ENCODE measurements at regions not wholly inside any gene's neighbourhood (a gene's known extent, or its start where the extent isn't known, plus 50 kb on each side); places are given as distances from the start of the nearest gene placed in this dataset.
"Not testable (repeated sequence)": the region's sequence is repeated elsewhere in the genome, so short reads cannot be mapped to it uniquely, and the experiment has no call there.

DNA sequence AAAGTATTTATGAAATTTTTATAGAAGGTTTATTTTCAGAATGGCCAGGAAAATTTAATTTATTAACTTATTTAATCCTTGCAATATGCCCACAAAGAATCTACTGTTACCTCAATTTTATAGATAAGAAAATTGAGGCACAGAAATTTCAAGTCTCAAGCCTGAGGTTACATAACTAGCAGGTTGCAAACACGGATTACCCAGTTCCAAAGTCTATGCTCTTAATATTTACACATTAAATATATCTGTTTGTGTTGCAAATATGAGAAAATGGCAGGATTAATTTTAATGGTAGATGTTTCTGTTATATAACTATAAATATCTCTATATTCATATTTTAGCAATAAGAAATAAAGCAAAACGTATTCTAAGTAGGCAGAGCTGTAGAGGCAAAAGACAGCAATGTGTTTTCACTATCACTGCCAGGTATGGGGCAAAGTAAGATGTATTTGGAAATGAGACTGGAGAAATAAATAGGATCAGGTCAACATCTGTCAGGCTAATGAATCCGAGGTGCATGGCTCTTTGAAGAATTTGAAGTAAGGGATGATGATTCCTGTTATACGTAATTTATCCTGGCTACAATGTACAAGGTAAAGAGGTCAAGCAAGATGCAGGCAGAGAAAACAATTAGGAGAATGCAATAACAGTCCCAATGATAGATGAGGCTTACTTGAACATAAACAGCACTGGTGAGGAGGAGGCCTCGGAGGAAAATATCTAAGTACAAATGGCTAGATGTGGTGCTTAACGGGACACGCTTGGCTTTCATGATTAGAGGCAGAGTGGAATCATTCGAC lies 354.1 kb upstream of the VSTM2A start:
- no peak for DNase-seq (ENCODE audit: low read depth)
- no peaks in the 10 kb centered on the region for H3K36me3 ChIP-seq (ENCODE audit: control insufficient read depth, insufficient read depth, low read length, severe bottlenecking)
- H3K4me3 ChIP-seq (ENCODE audit: low read length) = no peak overlapping the region
- peaks cover 3% of the 10 kb centered on the region for H3K9me3 ChIP-seq (ENCODE audit: control insufficient read depth, low read length)
- no peaks in the 10 kb centered on the region for H3K4me1 ChIP-seq (ENCODE audit: control insufficient read depth, insufficient read depth, low read length)
- H3K27me3 ChIP-seq (replicated peaks; ENCODE audit: control insufficient read depth, insufficient read depth, low read length) = no peaks in the 10 kb centered on the region
- H3K9ac ChIP-seq (ENCODE audit: low read length) = no peak overlapping the region

DNA sequence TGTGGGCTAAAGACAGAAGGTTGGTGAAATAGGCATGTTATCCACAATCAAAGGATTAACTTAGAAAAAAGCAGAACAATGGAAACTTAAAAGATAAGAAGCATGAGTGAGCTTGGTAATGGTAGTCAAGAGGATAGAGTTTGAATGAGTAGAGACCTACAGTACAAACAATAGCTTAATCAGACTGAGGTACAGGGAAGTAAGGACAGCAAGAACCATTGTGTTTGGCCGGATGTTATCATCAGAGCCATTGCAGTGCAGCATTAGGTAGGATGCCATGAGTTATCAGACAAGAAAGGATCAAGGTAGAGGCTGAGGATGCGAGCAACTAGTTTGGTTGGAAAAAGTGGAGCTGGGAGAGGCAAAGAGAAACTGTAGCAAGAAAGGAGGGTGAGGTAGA lies 353.3 kb upstream of the VSTM2A start:
- no peak overlapping the region for H3K9ac ChIP-seq (ENCODE audit: low read length)
- DNase-seq (ENCODE audit: low read depth) = no peak
- no peaks in the 10 kb centered on the region for H3K36me3 ChIP-seq (ENCODE audit: control insufficient read depth, insufficient read depth, low read length, severe bottlenecking)
- no peak overlapping the region for H3K4me3 ChIP-seq (ENCODE audit: low read length)
- no peaks in the 10 kb centered on the region for H3K27me3 ChIP-seq (replicated peaks; ENCODE audit: control insufficient read depth, insufficient read depth, low read length)
- H3K4me1 ChIP-seq (ENCODE audit: control insufficient read depth, insufficient read depth, low read length) = no peaks in the 10 kb centered on the region
- peaks cover 3% of the 10 kb centered on the region for H3K9me3 ChIP-seq (ENCODE audit: control insufficient read depth, low read length)

DNA sequence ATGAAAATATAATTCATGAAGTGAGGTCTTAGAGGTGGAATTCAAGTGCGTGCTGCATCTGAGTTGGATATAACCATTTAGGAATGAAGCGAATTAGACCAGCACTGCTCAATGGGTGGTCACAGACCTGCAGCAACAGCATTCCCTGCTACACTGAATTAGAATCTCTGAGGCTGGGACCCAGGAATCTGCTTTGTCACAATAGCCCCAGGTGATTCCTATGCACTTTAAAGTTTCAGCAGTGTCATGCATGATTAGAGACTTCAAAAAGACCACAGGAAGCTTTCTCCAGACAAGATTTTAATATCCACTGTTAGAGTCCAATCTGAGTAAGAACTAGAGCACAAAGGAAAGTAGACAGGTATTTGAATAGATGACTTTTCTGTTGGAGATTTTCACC lies 352.8 kb upstream of the VSTM2A start:
- DNase-seq (ENCODE audit: low read depth) = no peak
- peaks cover 3% of the 10 kb centered on the region for H3K9me3 ChIP-seq (ENCODE audit: control insufficient read depth, low read length)
- H3K9ac ChIP-seq (ENCODE audit: low read length) = no peak overlapping the region
- H3K4me1 ChIP-seq (ENCODE audit: control insufficient read depth, insufficient read depth, low read length) = no peaks in the 10 kb centered on the region
- H3K4me3 ChIP-seq (ENCODE audit: low read length) = no peak overlapping the region
- H3K36me3 ChIP-seq (ENCODE audit: control insufficient read depth, insufficient read depth, low read length, severe bottlenecking) = no peaks in the 10 kb centered on the region
- no peaks in the 10 kb centered on the region for H3K27me3 ChIP-seq (replicated peaks; ENCODE audit: control insufficient read depth, insufficient read depth, low read length)

GRCh38 chr7:54201501-54201900 lies 340.7 kb upstream of the VSTM2A start:
- Histone ChIP-seq H3K4me1 (ENCODE audit: control insufficient read depth, insufficient read depth, low read length) (no peaks in the 10 kb centered on the region), H3K36me3 (ENCODE audit: control insufficient read depth, insufficient read depth, low read length, severe bottlenecking) (no peaks in the 10 kb centered on the region), H3K27me3 (replicated peaks; ENCODE audit: control insufficient read depth, insufficient read depth, low read length) (no peaks in the 10 kb centered on the region), H3K9me3 (ENCODE audit: control insufficient read depth, low read length) (peaks cover 16% of the 10 kb centered on the region), H3K9ac (ENCODE audit: low read length) (no peak overlapping the region), H3K4me3 (ENCODE audit: low read length) (no peak overlapping the region)
- no peak for DNase-seq (ENCODE audit: low read depth)

DNA sequence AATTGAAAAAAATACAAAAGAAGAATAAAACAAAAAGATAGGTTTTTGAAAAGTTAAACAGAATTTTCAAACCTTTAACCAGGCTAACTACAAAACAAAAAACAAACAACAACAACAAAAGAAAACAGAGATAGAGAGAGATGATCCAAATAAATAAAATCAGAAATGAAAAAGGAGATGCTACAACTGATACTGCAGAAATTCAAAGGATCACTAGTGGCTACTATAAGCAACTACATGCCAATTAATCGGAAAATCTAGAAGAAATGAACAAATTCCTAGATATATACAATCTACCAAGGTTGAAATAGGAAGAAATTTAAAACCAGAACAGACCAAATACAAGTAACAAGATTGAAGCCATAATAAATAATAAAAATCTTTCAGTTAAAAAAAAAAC lies 326.8 kb upstream of the VSTM2A start:
- no peaks in the 10 kb centered on the region for H3K4me1 ChIP-seq (ENCODE audit: control insufficient read depth, insufficient read depth, low read length)
- no peak for DNase-seq (ENCODE audit: low read depth)
- H3K9ac ChIP-seq (ENCODE audit: low read length) = no peak overlapping the region
- no peaks in the 10 kb centered on the region for H3K36me3 ChIP-seq (ENCODE audit: control insufficient read depth, insufficient read depth, low read length, severe bottlenecking)
- no peak overlapping the region for H3K4me3 ChIP-seq (ENCODE audit: low read length)
- H3K9me3 ChIP-seq (ENCODE audit: control insufficient read depth, low read length) = peaks cover 25% of the 10 kb centered on the region
- H3K27me3 ChIP-seq (replicated peaks; ENCODE audit: control insufficient read depth, insufficient read depth, low read length) = no peaks in the 10 kb centered on the region

- H3K9me3 ChIP-seq (ENCODE audit: control insufficient read depth, low read length); H3K4me3 ChIP-seq (ENCODE audit: low read length); H3K36me3 ChIP-seq (ENCODE audit: control insufficient read depth, insufficient read depth, low read length, severe bottlenecking); H3K9ac ChIP-seq (ENCODE audit: low read length); DNase-seq (ENCODE audit: low read depth); H3K4me1 ChIP-seq (ENCODE audit: control insufficient read depth, insufficient read depth, low read length); H3K27me3 ChIP-seq (replicated peaks; ENCODE audit: control insufficient read depth, insufficient read depth, low read length): not testable (repeated sequence)
These were observed 316.1 kb upstream of the VSTM2A start for GRCh38 chr7:54226030-54226429.

- H3K9me3 ChIP-seq (ENCODE audit: control insufficient read depth, low read length) = no peaks in the 10 kb centered on the region
- H3K36me3 ChIP-seq (ENCODE audit: control insufficient read depth, insufficient read depth, low read length, severe bottlenecking) = no peaks in the 10 kb centered on the region
- no peak overlapping the region for H3K9ac ChIP-seq (ENCODE audit: low read length)
- H3K27me3 ChIP-seq (replicated peaks; ENCODE audit: control insufficient read depth, insufficient read depth, low read length) = no peaks in the 10 kb centered on the region
- no peaks in the 10 kb centered on the region for H3K4me1 ChIP-seq (ENCODE audit: control insufficient read depth, insufficient read depth, low read length)
- no peak overlapping the region for H3K4me3 ChIP-seq (ENCODE audit: low read length)
- no peak for DNase-seq (ENCODE audit: low read depth)
These were observed 299.4 kb upstream of the VSTM2A start for GRCh38 chr7:54242776-54243175.

GRCh38 chr7:54245020-54245419 lies 297.2 kb upstream of the VSTM2A start:
- H3K9me3 ChIP-seq (ENCODE audit: control insufficient read depth, low read length) = no peaks in the 10 kb centered on the region
- H3K9ac ChIP-seq (ENCODE audit: low read length) = no peak overlapping the region
- no peak for DNase-seq (ENCODE audit: low read depth)
- no peaks in the 10 kb centered on the region for H3K27me3 ChIP-seq (replicated peaks; ENCODE audit: control insufficient read depth, insufficient read depth, low read length)
- no peaks in the 10 kb centered on the region for H3K4me1 ChIP-seq (ENCODE audit: control insufficient read depth, insufficient read depth, low read length)
- no peaks in the 10 kb centered on the region for H3K36me3 ChIP-seq (ENCODE audit: control insufficient read depth, insufficient read depth, low read length, severe bottlenecking)
- H3K4me3 ChIP-seq (ENCODE audit: low read length) = no peak overlapping the region

DNA sequence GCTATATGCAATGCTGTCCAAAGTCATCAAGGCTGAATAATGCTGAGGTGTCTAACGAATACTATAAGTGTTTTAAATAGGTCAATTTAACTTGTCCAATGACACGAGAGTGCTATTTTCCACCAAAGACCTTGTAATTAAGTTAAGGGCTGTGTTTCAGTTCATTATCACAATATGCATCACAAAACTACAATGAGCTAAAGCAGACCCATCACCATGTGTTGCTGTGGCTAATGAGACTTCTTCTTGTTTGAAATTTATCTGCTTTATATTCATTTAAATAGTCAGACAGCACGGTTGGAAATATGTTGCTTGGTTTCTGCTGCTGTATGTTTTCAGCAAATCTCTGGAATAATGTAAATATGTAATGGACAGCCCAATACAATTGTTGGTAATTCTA lies 292.5 kb upstream of the VSTM2A start:
- no peak for DNase-seq (ENCODE audit: low read depth)
- Histone ChIP-seq H3K4me1 (ENCODE audit: control insufficient read depth, insufficient read depth, low read length) (no peaks in the 10 kb centered on the region), H3K36me3 (ENCODE audit: control insufficient read depth, insufficient read depth, low read length, severe bottlenecking) (no peaks in the 10 kb centered on the region), H3K4me3 (ENCODE audit: low read length) (no peak overlapping the region), H3K9me3 (ENCODE audit: control insufficient read depth, low read length) (peaks cover 3% of the 10 kb centered on the region), H3K27me3 (replicated peaks; ENCODE audit: control insufficient read depth, insufficient read depth, low read length) (no peaks in the 10 kb centered on the region), H3K9ac (ENCODE audit: low read length) (no peak overlapping the region)

DNA sequence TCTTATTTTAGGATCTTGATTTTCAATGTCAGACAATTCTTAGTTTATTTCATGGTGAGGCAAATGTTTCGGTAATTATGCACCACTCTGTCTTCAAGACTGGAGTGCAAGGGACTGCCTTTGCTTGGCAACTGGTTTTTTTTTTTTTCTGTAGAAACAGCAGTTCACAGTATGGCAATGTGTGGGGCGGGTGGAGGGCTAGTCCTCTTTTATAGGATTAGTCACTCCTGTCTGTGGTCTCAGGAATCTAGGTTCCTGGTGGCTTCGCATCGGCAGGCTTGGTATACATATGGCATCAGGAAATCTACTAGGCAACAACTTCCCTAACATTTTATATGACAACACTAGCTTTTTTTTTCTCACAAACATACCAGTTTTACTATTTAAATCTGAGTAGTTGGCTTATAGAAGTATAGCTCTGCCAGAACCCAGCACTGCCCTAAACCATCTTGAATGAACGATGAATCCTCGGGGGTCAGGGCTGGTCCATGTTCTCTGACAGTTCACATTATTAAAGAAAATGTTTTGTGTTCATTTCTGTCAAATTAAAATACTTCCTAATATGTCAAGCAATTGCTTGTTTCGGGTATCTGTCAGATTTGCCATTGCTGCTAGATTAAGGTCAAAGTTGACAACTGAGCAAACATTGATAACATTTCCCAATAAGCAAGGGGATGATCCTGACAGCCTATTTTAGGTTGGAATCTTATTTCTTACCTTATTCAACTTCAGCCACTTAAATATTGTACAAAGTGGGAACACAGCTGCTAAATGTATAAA lies 289.7 kb upstream of the VSTM2A start:
- peaks cover 3% of the 10 kb centered on the region for H3K9me3 ChIP-seq (ENCODE audit: control insufficient read depth, low read length)
- no peak overlapping the region for H3K9ac ChIP-seq (ENCODE audit: low read length)
- DNase-seq (ENCODE audit: low read depth) = no peak
- H3K27me3 ChIP-seq (replicated peaks; ENCODE audit: control insufficient read depth, insufficient read depth, low read length) = no peaks in the 10 kb centered on the region
- no peaks in the 10 kb centered on the region for H3K4me1 ChIP-seq (ENCODE audit: control insufficient read depth, insufficient read depth, low read length)
- H3K36me3 ChIP-seq (ENCODE audit: control insufficient read depth, insufficient read depth, low read length, severe bottlenecking) = no peaks in the 10 kb centered on the region
- H3K4me3 ChIP-seq (ENCODE audit: low read length) = no peak overlapping the region

GRCh38 chr7:54253036-54253373 lies 289.2 kb upstream of the VSTM2A start:
- Histone ChIP-seq H3K4me1 (ENCODE audit: control insufficient read depth, insufficient read depth, low read length) (no peaks in the 10 kb centered on the region), H3K36me3 (ENCODE audit: control insufficient read depth, insufficient read depth, low read length, severe bottlenecking) (no peaks in the 10 kb centered on the region), H3K9me3 (ENCODE audit: control insufficient read depth, low read length) (peaks cover 3% of the 10 kb centered on the region), H3K4me3 (ENCODE audit: low read length) (no peak overlapping the region), H3K9ac (ENCODE audit: low read length) (no peak overlapping the region), H3K27me3 (replicated peaks; ENCODE audit: control insufficient read depth, insufficient read depth, low read length) (no peaks in the 10 kb centered on the region)
- no peak for DNase-seq (ENCODE audit: low read depth)
